Vagina (tissue), 2 donors: ENCODE measurements at regions not wholly inside any gene's neighbourhood (a gene's known extent, or its start where the extent isn't known, plus 50 kb on each side); places are given as distances from the start of the nearest gene placed in this dataset.

Source experiments
- DNase-seq, 2 donors: peaks; one replicate each; pipeline ENCODE4 v3.0.0-alpha.2; 2017; ENCODE audit errors: extremely low spot score in 2 of 2
- H3K27ac ChIP-seq: fragments of 200-600 bp; sonication (generic); one replicate; pipeline ENCODE4 v1.5.1; 2019
- H3K27me3 ChIP-seq: fragments of 200-600 bp; sonication (generic); one replicate; pipeline ENCODE4 v1.5.1; 2019
- H3K36me3 ChIP-seq, 2 donors: fragments of 200-600 bp; sonication (generic); one replicate each; pipeline ENCODE4 v1.5.1; 2017 to 2019
- H3K4me1 ChIP-seq: fragments of 200-600 bp; sonication (generic); one replicate; pipeline ENCODE4 v1.5.1; 2019
- H3K4me3 ChIP-seq, 2 donors: fragments of 200-600 bp; sonication (generic); 1 replicate in 1 of 2; 2 replicates in 1 of 2; pipeline ENCODE4 v1.5.1; 2016 to 2019
- H3K9me3 ChIP-seq: fragments of 200-600 bp; sonication (generic); one replicate; pipeline ENCODE4 v1.5.1; 2019
- POLR2A ChIP-seq, 2 donors: fragments of 450-650 bp; IDR thresholded peaks; one replicate each; pipeline ENCODE4 v1.6.1; 2017; ENCODE audit warnings: antibody characterized with exemption in 2 of 2, mild to moderate bottlenecking in 2 of 2, moderate library complexity in 2 of 2
- POLR2AphosphoS5 ChIP-seq, 2 donors: sonication (generic); formaldehyde crosslinking; IDR thresholded peaks; one replicate each; pipeline ENCODE4 v1.9.0; 2017; ENCODE audit warnings: antibody characterized with exemption in 2 of 2, mild to moderate bottlenecking in 2 of 2, low read depth in 1 of 2; ENCODE audit not compliant: insufficient read depth in 1 of 2
- intact Hi-C: fragments of 100-400 bp; cut with DNase I; formaldehyde crosslinking; loops from one replicate; pipeline ENCODE4 v1.15.1; 2023
- TF ChIP-seq, protein P1 (sequence below), 3 experiments: fragments of 450-650 bp in 2 of 3; fragments of 200-600 bp in 1 of 3; sonication (generic) in 1 of 3; IDR thresholded peaks; one replicate each; pipeline ENCODE4 v1.5.1; 2017 to 2019; ENCODE audit warnings: antibody characterized with exemption in 3 of 3, mild to moderate bottlenecking in 2 of 3, moderate library complexity in 2 of 3

DNA sequence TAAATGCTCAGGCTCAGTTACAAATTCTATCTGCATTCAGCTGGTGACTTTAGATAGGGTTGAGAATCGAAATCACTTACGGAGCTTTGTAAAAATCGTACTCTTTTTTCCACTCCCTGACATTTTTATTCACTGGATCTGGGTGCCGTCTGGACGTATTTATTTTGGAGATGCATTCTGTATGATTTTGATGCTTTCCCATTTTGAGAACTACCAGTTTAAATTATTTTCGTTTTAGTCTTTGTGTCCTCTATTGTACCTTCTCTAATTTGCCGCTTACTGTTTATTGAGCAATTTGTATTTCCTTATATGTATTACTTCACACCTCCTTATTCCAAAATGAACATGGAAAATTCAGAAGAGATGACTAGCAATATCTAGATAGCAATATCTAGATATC lies 96.2 kb downstream of the FASLG start:
- Histone ChIP-seq H3K4me1 (no peaks in the 10 kb centered on the region), H3K9me3 (no peaks in the 10 kb centered on the region), H3K27ac (no peak overlapping the region), H3K27me3 (no peaks in the 10 kb centered on the region), H3K36me3 (no peaks in the 10 kb centered on the region), H3K4me3 (no peak overlapping the region)
- intact Hi-C loops, result no loop called here
- DNase-seq, result no peak
- TF ChIP-seq POLR2A (IDR thresholded peaks at IDR 0.05) (no peak), POLR2AphosphoS5 (IDR thresholded peaks at IDR 0.05; ENCODE audit: insufficient read depth in 1 of 2, low read depth in 1 of 2) (no peak)
- TF ChIP-seq, protein P1, sequence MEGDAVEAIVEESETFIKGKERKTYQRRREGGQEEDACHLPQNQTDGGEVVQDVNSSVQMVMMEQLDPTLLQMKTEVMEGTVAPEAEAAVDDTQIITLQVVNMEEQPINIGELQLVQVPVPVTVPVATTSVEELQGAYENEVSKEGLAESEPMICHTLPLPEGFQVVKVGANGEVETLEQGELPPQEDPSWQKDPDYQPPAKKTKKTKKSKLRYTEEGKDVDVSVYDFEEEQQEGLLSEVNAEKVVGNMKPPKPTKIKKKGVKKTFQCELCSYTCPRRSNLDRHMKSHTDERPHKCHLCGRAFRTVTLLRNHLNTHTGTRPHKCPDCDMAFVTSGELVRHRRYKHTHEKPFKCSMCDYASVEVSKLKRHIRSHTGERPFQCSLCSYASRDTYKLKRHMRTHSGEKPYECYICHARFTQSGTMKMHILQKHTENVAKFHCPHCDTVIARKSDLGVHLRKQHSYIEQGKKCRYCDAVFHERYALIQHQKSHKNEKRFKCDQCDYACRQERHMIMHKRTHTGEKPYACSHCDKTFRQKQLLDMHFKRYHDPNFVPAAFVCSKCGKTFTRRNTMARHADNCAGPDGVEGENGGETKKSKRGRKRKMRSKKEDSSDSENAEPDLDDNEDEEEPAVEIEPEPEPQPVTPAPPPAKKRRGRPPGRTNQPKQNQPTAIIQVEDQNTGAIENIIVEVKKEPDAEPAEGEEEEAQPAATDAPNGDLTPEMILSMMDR (IDR thresholded peaks at IDR 0.05), result no peak

DNA sequence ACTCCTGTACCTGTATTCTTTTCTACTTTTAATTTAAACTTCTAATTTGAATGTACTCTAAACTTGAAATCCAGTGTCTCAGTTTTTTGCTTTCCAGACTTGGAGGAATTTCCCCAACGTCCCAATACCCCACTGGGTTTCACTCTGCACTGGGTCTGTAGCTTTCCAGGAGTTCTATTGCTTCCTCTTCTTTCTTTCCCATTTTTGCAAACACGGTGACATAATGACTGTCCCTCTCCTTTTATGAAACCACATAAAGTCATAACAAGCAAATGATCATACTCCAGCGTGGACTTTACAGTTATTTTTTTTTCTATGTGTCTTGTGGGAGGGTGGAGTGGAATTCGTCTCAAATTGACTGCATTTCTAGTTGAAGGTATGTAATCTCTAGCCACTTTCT lies 97.1 kb downstream of the FASLG start:
- TF ChIP-seq POLR2A (IDR thresholded peaks at IDR 0.05) (no peak), POLR2AphosphoS5 (IDR thresholded peaks at IDR 0.05; ENCODE audit: insufficient read depth in 1 of 2, low read depth in 1 of 2) (no peak)
- TF ChIP-seq, protein P1 (IDR thresholded peaks at IDR 0.05), result no peak
- DNase-seq, result no peak
- no peaks in the 10 kb centered on the region for H3K4me1 ChIP-seq
- no peak overlapping the region for H3K4me3 ChIP-seq
- H3K27ac ChIP-seq, result no peak overlapping the region
- H3K27me3 ChIP-seq, result no peaks in the 10 kb centered on the region
- intact Hi-C loops, result no loop called here
- no peaks in the 10 kb centered on the region for H3K9me3 ChIP-seq
- no peaks in the 10 kb centered on the region for H3K36me3 ChIP-seq

GRCh38 chr1:172758259-172758658 lies 99.4 kb downstream of the FASLG start:
- H3K4me1 ChIP-seq, result no peaks in the 10 kb centered on the region
- H3K27ac ChIP-seq, result no peak overlapping the region
- TF ChIP-seq, protein P1 (IDR thresholded peaks at IDR 0.05), result no peak
- TF ChIP-seq POLR2A (IDR thresholded peaks at IDR 0.05) (no peak), POLR2AphosphoS5 (IDR thresholded peaks at IDR 0.05; ENCODE audit: insufficient read depth in 1 of 2, low read depth in 1 of 2) (no peak)
- H3K27me3 ChIP-seq, result no peaks in the 10 kb centered on the region
- intact Hi-C loops, result no loop called here
- no peak for DNase-seq
- no peak overlapping the region for H3K4me3 ChIP-seq
- no peaks in the 10 kb centered on the region for H3K36me3 ChIP-seq
- no peaks in the 10 kb centered on the region for H3K9me3 ChIP-seq

GRCh38 chr1:172760121-172760520 lies 101.2 kb downstream of the FASLG start:
- no peaks in the 10 kb centered on the region for H3K27me3 ChIP-seq
- TF ChIP-seq, protein P1 (IDR thresholded peaks at IDR 0.05), result no peak
- TF ChIP-seq POLR2AphosphoS5 (IDR thresholded peaks at IDR 0.05; ENCODE audit: insufficient read depth in 1 of 2, low read depth in 1 of 2), result no peak
- TF ChIP-seq POLR2A (IDR thresholded peaks at IDR 0.05), result no peak
- no peaks in the 10 kb centered on the region for H3K36me3 ChIP-seq
- no peaks in the 10 kb centered on the region for H3K9me3 ChIP-seq
- no peak overlapping the region for H3K4me3 ChIP-seq
- H3K27ac ChIP-seq, result no peak overlapping the region
- DNase-seq, result no peak
- H3K4me1 ChIP-seq, result no peaks in the 10 kb centered on the region
- intact Hi-C loops, result no loop called here

DNA sequence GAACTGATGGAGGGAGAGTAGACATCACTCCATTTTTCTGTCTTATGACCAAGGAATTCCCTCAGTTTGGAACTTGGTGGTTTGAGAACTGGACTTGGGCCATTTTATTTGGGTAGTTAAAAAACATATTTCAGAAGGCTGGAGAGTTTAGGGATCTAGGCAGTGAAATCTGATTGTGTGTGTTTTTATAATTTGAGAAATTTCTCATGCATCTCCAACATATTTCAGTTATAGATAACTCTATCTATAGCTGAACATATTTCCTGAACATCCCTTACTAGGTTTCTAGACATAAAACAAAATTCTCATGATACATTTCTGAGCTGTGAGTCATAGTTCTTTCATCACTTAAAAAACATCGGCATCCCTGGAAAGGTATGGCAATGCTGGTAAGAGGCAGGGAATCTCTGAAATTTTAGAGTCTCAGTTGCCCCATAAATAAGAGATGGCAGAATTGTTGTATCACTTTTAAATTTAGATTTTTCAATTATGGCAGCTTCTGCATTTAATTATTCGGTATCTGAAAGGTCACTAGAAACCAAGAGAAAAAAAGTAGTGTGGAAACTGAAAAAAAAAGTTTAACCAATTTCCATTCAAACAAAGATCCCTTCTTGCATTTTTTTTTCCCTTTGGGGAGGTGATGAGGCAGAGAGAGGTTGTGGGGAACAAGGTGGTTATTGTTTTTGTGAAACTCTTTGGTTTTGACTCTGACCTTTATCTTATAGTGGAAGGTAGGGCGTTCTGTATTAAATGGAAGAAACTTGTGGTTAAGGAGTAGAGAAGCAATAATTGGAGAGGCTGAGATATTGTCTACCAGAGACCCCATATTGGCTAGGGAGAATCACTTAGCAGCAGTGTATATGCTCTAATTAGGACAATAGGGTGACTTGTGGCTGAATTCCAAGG lies 102.9 kb downstream of the FASLG start:
- intact Hi-C loops, result no loop called here
- Histone ChIP-seq H3K27me3 (no peaks in the 10 kb centered on the region), H3K36me3 (no peaks in the 10 kb centered on the region), H3K27ac (no peak overlapping the region), H3K4me1 (no peaks in the 10 kb centered on the region), H3K9me3 (no peaks in the 10 kb centered on the region), H3K4me3 (no peak overlapping the region)
- no peak for TF ChIP-seq POLR2AphosphoS5 (IDR thresholded peaks at IDR 0.05; ENCODE audit: insufficient read depth in 1 of 2, low read depth in 1 of 2)
- TF ChIP-seq POLR2A (IDR thresholded peaks at IDR 0.05), result no peak
- TF ChIP-seq, protein P1 (IDR thresholded peaks at IDR 0.05), result no peak
- no peak for DNase-seq
